C4-2B (cell line): ENCODE measurements at regions not wholly inside any gene's neighbourhood (a gene's known extent, or its start where the extent isn't known, plus 50 kb on each side); places are given as distances from the start of the nearest gene placed in this dataset.

Experiments used
- H3K27ac ChIP-seq: fragments of 450-650 bp; 2 replicates; pipeline ENCODE4 v1.5.1; 2017
- CTCF ChIP-seq: fragments of 450-650 bp; conservative IDR thresholded peaks from 2 replicates; pipeline ENCODE4 v1.5.1; 2017; ENCODE audit warnings: mild to moderate bottlenecking
- ZFX ChIP-seq: fragments of 450-650 bp; IDR thresholded peaks from 2 replicates; pipeline ENCODE4 v1.6.1; 2017

- H3K27ac ChIP-seq, result no peak overlapping the region
- TF ChIP-seq ZFX, result no peak
Observed at GRCh38 chr3:151992326-151993041, 119.0 kb downstream of the SUCNR1 start.

- H3K27ac ChIP-seq, result no peak overlapping the region
- TF ChIP-seq ZFX (no peak), CTCF (no peak)
Observed at GRCh38 chr3:151995091-151995490, 121.6 kb downstream of the SUCNR1 start.

- TF ChIP-seq CTCF (no peak), ZFX (no peak)
- H3K27ac ChIP-seq, result no peak overlapping the region
Observed at GRCh38 chr3:151998744-151999143, 125.3 kb downstream of the SUCNR1 start.

GRCh38 chr3:151999936-152000335, 126.5 kb downstream of the SUCNR1 start:
- TF ChIP-seq CTCF, result no peak
- TF ChIP-seq ZFX, result no peak

GRCh38 chr3:152011812-152012735, 138.6 kb downstream of the SUCNR1 start:
- H3K27ac ChIP-seq, result no peak overlapping the region
- TF ChIP-seq CTCF, result no peak
- TF ChIP-seq ZFX, result no peak

More at GRCh38 chr3:151999936-152000335, 126.5 kb downstream of the SUCNR1 start:
- H3K27ac ChIP-seq, result no peak overlapping the region

GRCh38 chr3:152019508-152019907, 146.1 kb downstream of the SUCNR1 start:
- TF ChIP-seq CTCF (no peak), ZFX (no peak)
- H3K27ac ChIP-seq, result no peak overlapping the region

GRCh38 chr3:152021951-152022461, 148.6 kb downstream of the SUCNR1 start:
- no peak overlapping the region for H3K27ac ChIP-seq
- no peak for TF ChIP-seq CTCF
- TF ChIP-seq ZFX, result no peak
